Hepatocyte (in vitro differentiated cells): ENCODE measurements at regions not wholly inside any gene's neighbourhood (a gene's known extent, or its start where the extent isn't known, plus 50 kb on each side); places are given as distances from the start of the nearest gene placed in this dataset.

Experiments
- DNase-seq: peaks from one replicate; pipeline ENCODE4 v3.0.0-alpha.2; 2016; ENCODE audit warnings: low spot score
- H2AFZ ChIP-seq: fragments of 200-600 bp; sonication (generic); 2 replicates; pipeline ENCODE4 v1.6.0; 2016; ENCODE audit warnings: antibody characterized with exemption, mild to moderate bottlenecking
- H3K27ac ChIP-seq: fragments of 200-600 bp; sonication (generic); 2 replicates; pipeline ENCODE4 v1.5.1; 2016; ENCODE audit warnings: mild to moderate bottlenecking
- H3K27me3 ChIP-seq: fragments of 200-600 bp; sonication (generic); 2 replicates; pipeline ENCODE4 v1.6.1; 2016
- H3K36me3 ChIP-seq: fragments of 200-600 bp; sonication (generic); replicated peaks from 2 replicates; pipeline ENCODE4 v1.5.1; 2016; ENCODE audit warnings: low read depth; ENCODE audit not compliant: insufficient read depth
- H3K4me1 ChIP-seq: fragments of 200-600 bp; sonication (generic); 2 replicates; pipeline ENCODE4 v1.5.1; 2016; ENCODE audit warnings: mild to moderate bottlenecking, moderate library complexity; ENCODE audit not compliant: insufficient read depth
- H3K4me2 ChIP-seq: fragments of 200-600 bp; sonication (generic); 2 replicates; pipeline ENCODE4 v1.6.0; 2016
- H3K4me3 ChIP-seq: fragments of 200-600 bp; sonication (generic); 2 replicates; pipeline ENCODE4 v1.5.1; 2016; ENCODE audit warnings: mild to moderate bottlenecking
- H3K79me2 ChIP-seq: fragments of 200-600 bp; sonication (generic); 2 replicates; pipeline ENCODE4 v1.6.0; 2017; ENCODE audit warnings: mild to moderate bottlenecking
- H3K9me2 ChIP-seq: fragments of 200-600 bp; sonication (generic); replicated peaks from 2 replicates; pipeline ENCODE4 v1.6.0; 2017; ENCODE audit warnings: mild to moderate bottlenecking; ENCODE audit not compliant: insufficient read depth
- H3K9me3 ChIP-seq: fragments of 200-600 bp; sonication (generic); 2 replicates; pipeline ENCODE4 v1.5.1; 2016; ENCODE audit warnings: low read depth, mild to moderate bottlenecking
- H4K20me1 ChIP-seq: fragments of 200-600 bp; sonication (generic); 2 replicates; pipeline ENCODE4 v1.6.0; 2016; ENCODE audit warnings: mild to moderate bottlenecking; ENCODE audit not compliant: insufficient read depth, poor library complexity, severe bottlenecking
- EZH2 ChIP-seq: fragments of 200-600 bp; sonication (generic); IDR thresholded peaks from 2 replicates; pipeline ENCODE4 v1.6.1; 2016; ENCODE audit warnings: antibody characterized with exemption, mild to moderate bottlenecking, borderline replicate concordance
- EZH2phosphoT487 ChIP-seq: fragments of 200-600 bp; sonication (generic); IDR thresholded peaks from one replicate; pipeline ENCODE4 v1.6.1; 2018; ENCODE audit warnings: antibody characterized with exemption, mild to moderate bottlenecking, low read depth, moderate library complexity; ENCODE audit not compliant: unreplicated experiment, severe bottlenecking
- WGBS: methylation state at CpG from one replicate; pipeline ENCODE4 v1.1.6; 2016; ENCODE audit warnings: low lambda C conversion rate; ENCODE audit errors: missing lambda C conversion rate; 5-methylcytosine and 5-hydroxymethylcytosine counted together
- TF ChIP-seq, protein P1 (sequence below): fragments of 200-600 bp; sonication (generic); IDR thresholded peaks from 2 replicates; pipeline ENCODE4 v1.5.1; 2016; ENCODE audit warnings: antibody characterized with exemption, mild to moderate bottlenecking; ENCODE audit not compliant: poor library complexity

DNA sequence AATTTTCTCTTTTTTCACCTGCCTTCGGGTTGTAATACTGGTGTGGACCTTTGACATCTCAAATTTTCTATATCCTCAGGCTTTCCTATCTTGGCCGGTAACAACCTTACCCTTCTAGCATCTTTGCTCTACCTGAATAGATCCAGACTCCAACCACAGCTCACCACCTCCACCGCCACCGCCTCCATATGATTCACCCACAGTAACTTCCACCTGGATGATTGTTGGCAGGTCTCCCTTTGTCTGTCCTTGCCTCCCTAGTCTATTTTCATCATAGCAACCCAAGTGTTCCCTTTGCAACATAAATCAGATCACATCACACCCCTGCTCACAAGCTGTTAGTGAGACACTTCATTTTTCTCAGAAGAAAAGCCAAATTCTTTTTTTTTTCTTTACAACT, 525.8 kb upstream of the POU3F2 start:
- H3K4me3 ChIP-seq: no peak overlapping the region
- no peaks in the 10 kb centered on the region for H4K20me1 ChIP-seq
- no peaks in the 10 kb centered on the region for H3K79me2 ChIP-seq
- WGBS: 89% methylated on average over 4 of the region's 4 CpGs
- no peak for DNase-seq
- no peaks in the 10 kb centered on the region for H3K4me1 ChIP-seq
- no peaks in the 10 kb centered on the region for H3K9me3 ChIP-seq
- no peaks in the 10 kb centered on the region for H3K27me3 ChIP-seq
- no peaks in the 10 kb centered on the region for H3K36me3 ChIP-seq
- TF ChIP-seq, protein P1, sequence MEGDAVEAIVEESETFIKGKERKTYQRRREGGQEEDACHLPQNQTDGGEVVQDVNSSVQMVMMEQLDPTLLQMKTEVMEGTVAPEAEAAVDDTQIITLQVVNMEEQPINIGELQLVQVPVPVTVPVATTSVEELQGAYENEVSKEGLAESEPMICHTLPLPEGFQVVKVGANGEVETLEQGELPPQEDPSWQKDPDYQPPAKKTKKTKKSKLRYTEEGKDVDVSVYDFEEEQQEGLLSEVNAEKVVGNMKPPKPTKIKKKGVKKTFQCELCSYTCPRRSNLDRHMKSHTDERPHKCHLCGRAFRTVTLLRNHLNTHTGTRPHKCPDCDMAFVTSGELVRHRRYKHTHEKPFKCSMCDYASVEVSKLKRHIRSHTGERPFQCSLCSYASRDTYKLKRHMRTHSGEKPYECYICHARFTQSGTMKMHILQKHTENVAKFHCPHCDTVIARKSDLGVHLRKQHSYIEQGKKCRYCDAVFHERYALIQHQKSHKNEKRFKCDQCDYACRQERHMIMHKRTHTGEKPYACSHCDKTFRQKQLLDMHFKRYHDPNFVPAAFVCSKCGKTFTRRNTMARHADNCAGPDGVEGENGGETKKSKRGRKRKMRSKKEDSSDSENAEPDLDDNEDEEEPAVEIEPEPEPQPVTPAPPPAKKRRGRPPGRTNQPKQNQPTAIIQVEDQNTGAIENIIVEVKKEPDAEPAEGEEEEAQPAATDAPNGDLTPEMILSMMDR: no peak
- TF ChIP-seq EZH2phosphoT487 (no peak), EZH2 (no peak)
- H3K27ac ChIP-seq: no peak overlapping the region
- H3K9me2 ChIP-seq: no peaks in the 10 kb centered on the region
- H3K4me2 ChIP-seq: no peak overlapping the region
- H2AFZ ChIP-seq: no peak overlapping the region

DNA sequence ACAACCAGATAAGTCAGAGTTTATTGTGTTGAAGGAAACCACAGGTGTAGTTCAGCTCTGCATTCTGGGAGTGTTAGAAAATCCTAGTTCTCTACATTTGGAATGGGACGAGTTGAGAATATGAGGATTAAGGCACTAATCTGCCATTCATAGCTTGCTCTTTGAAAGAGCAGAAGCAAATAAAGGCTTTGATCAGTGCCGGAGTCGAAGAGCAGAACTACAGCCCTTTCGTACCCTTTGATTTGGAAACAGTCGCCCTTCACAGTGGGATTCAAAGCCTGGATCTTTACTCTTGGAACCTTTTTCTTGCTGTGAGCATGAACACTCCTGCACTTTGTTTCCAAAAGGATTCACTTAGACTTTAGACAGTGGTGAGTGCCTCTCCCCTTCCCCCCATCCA, 523.9 kb upstream of the POU3F2 start:
- no peaks in the 10 kb centered on the region for H4K20me1 ChIP-seq
- no peak overlapping the region for H3K4me2 ChIP-seq
- H3K27ac ChIP-seq: no peak overlapping the region
- H3K9me2 ChIP-seq: no peaks in the 10 kb centered on the region
- WGBS: 46% methylated on average over 5 of the region's 5 CpGs
- H3K4me1 ChIP-seq: no peaks in the 10 kb centered on the region
- no peak overlapping the region for H3K4me3 ChIP-seq
- no peaks in the 10 kb centered on the region for H3K27me3 ChIP-seq
- H3K36me3 ChIP-seq: no peaks in the 10 kb centered on the region
- no peak for DNase-seq
- TF ChIP-seq, protein P1: no peak
- TF ChIP-seq EZH2phosphoT487 (no peak), EZH2 (no peak)
- H2AFZ ChIP-seq: no peak overlapping the region
- no peaks in the 10 kb centered on the region for H3K79me2 ChIP-seq
- H3K9me3 ChIP-seq: no peaks in the 10 kb centered on the region

DNA sequence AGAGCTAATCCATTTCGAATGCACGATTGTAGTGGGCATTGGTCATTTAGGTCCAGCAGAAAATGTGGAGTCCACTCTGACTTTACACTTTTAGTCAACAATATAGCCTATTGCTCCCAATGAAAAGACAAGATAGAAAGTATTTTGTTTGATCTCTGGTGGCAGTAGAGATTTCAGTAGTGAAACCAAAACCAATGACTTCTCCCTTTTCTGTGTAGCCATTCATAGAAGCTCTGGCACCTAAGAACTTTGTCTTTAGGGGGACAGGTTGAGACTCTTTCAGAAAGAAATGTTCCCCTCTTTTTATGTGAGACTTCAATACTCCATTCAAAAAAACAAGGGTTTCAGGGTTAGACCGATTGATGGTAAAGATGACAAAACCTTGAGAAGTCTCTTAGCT, 510.8 kb upstream of the POU3F2 start:
- Histone ChIP-seq H3K9me3 (no peaks in the 10 kb centered on the region), H3K27ac (no peak overlapping the region), H3K79me2 (no peaks in the 10 kb centered on the region), H2AFZ (no peak overlapping the region), H3K27me3 (no peaks in the 10 kb centered on the region), H4K20me1 (no peaks in the 10 kb centered on the region), H3K36me3 (no peaks in the 10 kb centered on the region), H3K9me2 (no peaks in the 10 kb centered on the region), H3K4me3 (no peak overlapping the region), H3K4me1 (no peaks in the 10 kb centered on the region), H3K4me2 (no peak overlapping the region)
- TF ChIP-seq, protein P1: no peak
- no peak for TF ChIP-seq EZH2
- TF ChIP-seq EZH2phosphoT487: no peak
- DNase-seq: no peak
- 43% methylated on average over 3 of the region's 3 CpGs for WGBS

DNA sequence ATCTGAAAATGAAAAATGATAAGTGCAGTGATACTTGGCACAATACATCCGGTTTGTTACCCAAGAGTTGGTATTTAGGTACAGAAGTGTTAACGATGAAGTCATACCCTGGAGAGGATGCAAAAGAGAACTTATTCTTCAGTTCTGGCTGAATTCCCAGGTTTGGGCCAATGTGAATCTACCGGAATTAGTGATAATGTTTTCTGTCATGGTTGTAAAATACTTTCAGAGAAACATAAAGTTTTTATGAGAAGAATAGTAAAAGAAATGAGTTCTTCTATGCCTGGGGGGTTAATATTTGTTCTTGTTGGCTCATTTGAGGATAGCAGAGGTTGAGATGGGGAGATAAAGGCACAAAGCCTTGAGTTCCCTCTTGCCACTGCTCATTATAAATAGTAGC, 509.9 kb upstream of the POU3F2 start:
- Histone ChIP-seq H3K4me3 (no peak overlapping the region), H2AFZ (no peak overlapping the region), H4K20me1 (no peaks in the 10 kb centered on the region), H3K79me2 (no peaks in the 10 kb centered on the region), H3K4me2 (no peak overlapping the region), H3K4me1 (no peaks in the 10 kb centered on the region), H3K27me3 (no peaks in the 10 kb centered on the region), H3K9me2 (no peaks in the 10 kb centered on the region), H3K27ac (no peak overlapping the region), H3K36me3 (no peaks in the 10 kb centered on the region), H3K9me3 (no peaks in the 10 kb centered on the region)
- 55% methylated on average over 3 of the region's 3 CpGs for WGBS
- TF ChIP-seq EZH2phosphoT487: no peak
- TF ChIP-seq, protein P1: no peak
- no peak for TF ChIP-seq EZH2
- DNase-seq: no peak
